Activated naive CD4-positive, alpha-beta T cell treated with anti-CD3 and anti-CD28 coated beads for 36 hours (primary cell): ENCODE measurements at regions not wholly inside any gene's neighbourhood (a gene's known extent, or its start where the extent isn't known, plus 50 kb on each side); places are given as distances from the start of the nearest gene placed in this dataset.

Source experiments
- CTCF ChIA-PET: fragments of 350-600 bp; sonication (Branson Sonifier 250); formaldehyde crosslinking; loops from one replicate; lab custom pipeline; 2021; ENCODE audit warnings: antibody characterized with exemption; lab: Charles Lee
- DNase-seq: peaks from one replicate; pipeline ENCODE4 v3.0.0-alpha.2; 2020
- H3K27ac Mint-ChIP-seq: one replicate; pipeline ENCODE4 v1.8.0; 2021; ENCODE audit warnings: mild to moderate bottlenecking, mixed read lengths
- H3K27me3 Mint-ChIP-seq: one replicate; pipeline ENCODE4 v1.8.0; 2021; ENCODE audit warnings: low read depth, mixed read lengths
- H3K36me3 Mint-ChIP-seq: one replicate; pipeline ENCODE4 v1.8.0; 2021; ENCODE audit warnings: low read depth, mixed read lengths
- H3K4me1 Mint-ChIP-seq: one replicate; pipeline ENCODE4 v1.8.0; 2021; ENCODE audit warnings: low read depth, mixed read lengths
- H3K4me3 Mint-ChIP-seq: one replicate; pipeline ENCODE4 v1.8.0; 2021; ENCODE audit warnings: mild to moderate bottlenecking, moderate library complexity, mixed read lengths
- H3K9me3 Mint-ChIP-seq: one replicate; pipeline ENCODE4 v1.8.0; 2021; ENCODE audit warnings: mixed read lengths
- intact Hi-C: fragments of 100-400 bp; cut with micrococcal nuclease; formaldehyde crosslinking; loops from one replicate; pipeline ENCODE4 v1.15.1; 2023

DNA sequence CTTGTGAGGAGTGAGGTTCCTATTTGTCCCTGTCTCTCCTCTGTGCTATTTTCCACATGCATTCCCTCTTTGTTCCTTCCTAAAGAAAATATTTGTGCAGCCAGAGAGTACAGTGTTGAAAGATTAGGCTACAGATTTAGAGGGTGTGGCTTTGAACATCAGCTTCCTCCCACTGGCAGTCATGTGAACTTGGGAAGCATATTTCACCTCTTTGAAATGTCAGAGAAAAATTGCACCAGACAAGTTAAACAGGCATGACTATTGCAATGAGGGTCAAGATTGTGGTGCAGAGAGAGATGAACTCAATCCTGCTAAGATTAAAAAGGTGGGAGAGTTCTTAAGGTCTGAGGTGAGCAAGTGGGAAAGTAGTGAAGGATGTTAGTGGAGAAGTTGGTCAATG is 641.0 kb downstream of the DNAH5 start:
- H3K4me3 Mint-ChIP-seq: no peak overlapping the region
- intact Hi-C loops: no loop called here
- no peaks in the 10 kb centered on the region for H3K36me3 Mint-ChIP-seq
- H3K27ac Mint-ChIP-seq: no peak overlapping the region
- no peaks in the 10 kb centered on the region for H3K4me1 Mint-ChIP-seq
- H3K9me3 Mint-ChIP-seq: peaks cover 11% of the 10 kb centered on the region
- CTCF ChIA-PET: no interaction called here
- no peak for DNase-seq
- H3K27me3 Mint-ChIP-seq: no peaks in the 10 kb centered on the region

- no peak for DNase-seq
- Mint-ChIP-seq H3K9me3 (peaks cover 5% of the 10 kb centered on the region), H3K4me1 (no peaks in the 10 kb centered on the region), H3K27ac (no peak overlapping the region), H3K4me3 (no peak overlapping the region), H3K36me3 (no peaks in the 10 kb centered on the region), H3K27me3 (no peaks in the 10 kb centered on the region)
- CTCF ChIA-PET: interaction anchor here (0.5 to 0.7 kb wide), 2 partner anchors 41 to 59 kb away, joined by 3 read pairs; no protein-coding TSS in a partner anchor
- intact Hi-C loops: no loop called here
These were observed 665.7 kb downstream of the DNAH5 start for GRCh38 chr5:13278811-13279210.

DNA sequence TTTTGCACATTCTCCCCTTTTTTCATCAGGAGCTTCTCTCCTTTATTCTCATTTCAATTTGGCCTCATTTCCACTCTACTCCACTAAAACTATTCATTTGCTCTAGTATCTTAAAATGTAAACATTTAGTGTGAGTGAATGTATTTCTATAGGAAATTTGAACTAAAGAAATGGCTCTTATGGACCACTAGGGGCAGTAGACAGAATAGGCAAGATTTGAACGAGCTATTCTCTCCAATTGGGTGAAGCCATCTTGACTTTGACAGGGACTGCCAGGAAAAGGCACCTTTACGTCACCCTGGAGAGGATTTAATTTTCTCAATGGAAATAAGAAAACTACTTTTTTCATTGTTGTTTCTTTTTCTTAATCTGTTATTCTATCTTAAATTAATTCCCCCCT is 666.3 kb downstream of the DNAH5 start:
- Mint-ChIP-seq H3K27ac (no peak overlapping the region), H3K36me3 (no peaks in the 10 kb centered on the region), H3K27me3 (no peaks in the 10 kb centered on the region), H3K4me3 (no peak overlapping the region), H3K4me1 (no peaks in the 10 kb centered on the region), H3K9me3 (peaks cover 5% of the 10 kb centered on the region)
- intact Hi-C loops: no loop called here
- DNase-seq: no peak
- CTCF ChIA-PET: interaction anchor here (0.5 kb wide), 1 partner anchor 58 kb away, joined by 3 read pairs; no protein-coding TSS in a partner anchor

GRCh38 chr5:13276156-13276555 is 668.3 kb downstream of the DNAH5 start:
- H3K9me3 Mint-ChIP-seq: peaks cover 7% of the 10 kb centered on the region
- H3K27me3 Mint-ChIP-seq: no peaks in the 10 kb centered on the region
- H3K27ac Mint-ChIP-seq: no peak overlapping the region
- no peaks in the 10 kb centered on the region for H3K36me3 Mint-ChIP-seq
- CTCF ChIA-PET: no interaction called here
- DNase-seq: no peak
- no peaks in the 10 kb centered on the region for H3K4me1 Mint-ChIP-seq
- intact Hi-C loops: no loop called here
- H3K4me3 Mint-ChIP-seq: no peak overlapping the region

GRCh38 chr5:13263701-13264100 is 680.8 kb downstream of the DNAH5 start:
- H3K36me3 Mint-ChIP-seq: no peaks in the 10 kb centered on the region
- no peak overlapping the region for H3K4me3 Mint-ChIP-seq
- DNase-seq: no peak
- intact Hi-C loops: no loop called here
- no peaks in the 10 kb centered on the region for H3K4me1 Mint-ChIP-seq
- H3K9me3 Mint-ChIP-seq: no peaks in the 10 kb centered on the region
- no peaks in the 10 kb centered on the region for H3K27me3 Mint-ChIP-seq
- CTCF ChIA-PET: no interaction called here
- H3K27ac Mint-ChIP-seq: no peak overlapping the region

GRCh38 chr5:13253111-13253510 is 691.4 kb downstream of the DNAH5 start:
- no peak for DNase-seq
- Mint-ChIP-seq H3K4me1 (no peaks in the 10 kb centered on the region), H3K4me3 (no peak overlapping the region), H3K27ac (no peak overlapping the region), H3K36me3 (no peaks in the 10 kb centered on the region), H3K9me3 (peaks cover 5% of the 10 kb centered on the region), H3K27me3 (no peaks in the 10 kb centered on the region)
- CTCF ChIA-PET: no interaction called here
- intact Hi-C loops: no loop called here

DNA sequence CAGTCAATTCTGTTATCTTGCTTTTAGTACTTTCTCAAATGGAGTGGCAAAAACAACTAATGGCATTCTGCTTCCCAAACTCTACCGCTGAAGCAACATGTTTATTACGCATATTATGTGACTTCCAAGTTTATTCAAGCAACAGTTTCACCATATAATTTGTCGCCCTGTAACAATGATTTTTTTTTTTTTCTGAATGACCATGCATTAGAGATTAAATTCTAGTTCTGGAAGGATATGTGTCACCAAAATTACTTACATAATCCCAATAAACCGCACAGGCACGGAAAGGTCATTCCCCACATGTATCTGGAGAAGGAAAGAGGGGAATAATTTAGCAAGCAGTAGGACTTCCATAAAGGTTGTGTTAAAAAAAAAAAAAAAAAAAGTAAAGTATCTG is 691.8 kb downstream of the DNAH5 start:
- H3K27ac Mint-ChIP-seq: no peak overlapping the region
- no peaks in the 10 kb centered on the region for H3K27me3 Mint-ChIP-seq
- H3K9me3 Mint-ChIP-seq: peaks cover 5% of the 10 kb centered on the region
- no peak for DNase-seq
- H3K4me1 Mint-ChIP-seq: no peaks in the 10 kb centered on the region
- CTCF ChIA-PET: no interaction called here
- intact Hi-C loops: no loop called here
- no peak overlapping the region for H3K4me3 Mint-ChIP-seq
- no peaks in the 10 kb centered on the region for H3K36me3 Mint-ChIP-seq

- no peaks in the 10 kb centered on the region for H3K27me3 Mint-ChIP-seq
- H3K4me1 Mint-ChIP-seq: no peaks in the 10 kb centered on the region
- CTCF ChIA-PET: no interaction called here
These were observed 692.7 kb downstream of the DNAH5 start for GRCh38 chr5:13251623-13252376.

GRCh38 chr5:13250464-13251291 is 693.8 kb downstream of the DNAH5 start:
- CTCF ChIA-PET: interaction anchor here (0.7 to 0.9 kb wide), 2 partner anchors 359 to 698 kb away, joined by 3 to 4 read pairs; no protein-coding TSS in a partner anchor
- no peaks in the 10 kb centered on the region for H3K27me3 Mint-ChIP-seq
- intact Hi-C loops: no loop called here
- H3K9me3 Mint-ChIP-seq: peaks cover 5% of the 10 kb centered on the region
- DNase-seq: no peak
- H3K27ac Mint-ChIP-seq: no peak overlapping the region
- no peak overlapping the region for H3K4me3 Mint-ChIP-seq
- no peaks in the 10 kb centered on the region for H3K4me1 Mint-ChIP-seq
- no peaks in the 10 kb centered on the region for H3K36me3 Mint-ChIP-seq

More at GRCh38 chr5:13251623-13252376, 692.7 kb downstream of the DNAH5 start:
- intact Hi-C loops: no loop called here
- H3K36me3 Mint-ChIP-seq: no peaks in the 10 kb centered on the region
- H3K4me3 Mint-ChIP-seq: no peak overlapping the region
- no peak for DNase-seq
- H3K27ac Mint-ChIP-seq: no peak overlapping the region
- H3K9me3 Mint-ChIP-seq: peaks cover 5% of the 10 kb centered on the region

- Mint-ChIP-seq H3K4me3 (no peak overlapping the region), H3K9me3 (peaks cover 8% of the 10 kb centered on the region), H3K27me3 (no peaks in the 10 kb centered on the region), H3K36me3 (no peaks in the 10 kb centered on the region), H3K4me1 (no peaks in the 10 kb centered on the region), H3K27ac (no peak overlapping the region)
- DNase-seq: no peak
- CTCF ChIA-PET: no interaction called here
- intact Hi-C loops: no loop called here
These were observed 694.6 kb downstream of the DNAH5 start for GRCh38 chr5:13249854-13250253.

DNA sequence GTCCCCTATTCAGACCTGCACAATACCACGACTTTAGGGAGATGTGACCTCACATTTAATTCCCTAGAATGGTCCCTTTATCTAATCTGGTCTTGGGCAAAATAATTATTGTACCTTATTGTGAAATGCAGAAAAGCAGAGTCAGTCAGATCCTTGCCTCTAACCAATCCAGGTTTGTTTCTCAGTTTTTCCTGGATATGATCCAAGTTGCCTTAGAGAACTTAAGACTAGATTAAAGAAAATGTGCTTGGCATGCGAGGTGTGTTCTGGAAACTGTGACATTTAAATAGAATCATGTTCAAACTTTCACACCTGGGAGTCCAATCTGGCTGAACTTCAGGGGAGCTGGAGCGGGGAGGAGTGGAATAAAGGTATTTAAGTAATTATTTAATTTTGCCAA is 696.2 kb downstream of the DNAH5 start:
- Mint-ChIP-seq H3K4me3 (no peak overlapping the region), H3K9me3 (peaks cover 5% of the 10 kb centered on the region), H3K4me1 (no peaks in the 10 kb centered on the region), H3K36me3 (no peaks in the 10 kb centered on the region), H3K27me3 (no peaks in the 10 kb centered on the region), H3K27ac (no peak overlapping the region)
- CTCF ChIA-PET: no interaction called here
- intact Hi-C loops: no loop called here
- no peak for DNase-seq

DNA sequence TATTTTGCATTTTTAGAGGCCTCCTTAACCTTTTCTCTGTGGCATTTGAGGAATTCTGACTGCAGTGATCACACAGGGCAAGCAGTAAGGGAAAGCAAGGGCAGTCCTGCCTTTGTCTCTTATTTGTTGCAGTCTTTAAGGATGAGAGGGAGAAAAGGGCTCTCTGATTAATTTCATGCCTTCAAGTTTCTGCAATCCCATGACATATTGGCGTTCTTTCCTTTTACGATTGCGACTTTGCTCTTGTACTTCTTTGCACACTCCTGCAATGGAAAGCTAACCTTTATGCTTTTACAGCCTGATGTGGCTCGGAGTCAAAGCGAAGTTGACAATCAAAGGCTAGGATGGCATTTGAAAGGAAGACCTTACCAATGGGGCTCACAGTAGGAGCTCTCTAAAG is 698.4 kb downstream of the DNAH5 start:
- Mint-ChIP-seq H3K27me3 (no peaks in the 10 kb centered on the region), H3K9me3 (peaks cover 7% of the 10 kb centered on the region), H3K36me3 (no peaks in the 10 kb centered on the region), H3K4me3 (no peak overlapping the region), H3K27ac (no peak overlapping the region), H3K4me1 (no peaks in the 10 kb centered on the region)
- intact Hi-C loops: no loop called here
- DNase-seq: no peak
- CTCF ChIA-PET: no interaction called here

DNA sequence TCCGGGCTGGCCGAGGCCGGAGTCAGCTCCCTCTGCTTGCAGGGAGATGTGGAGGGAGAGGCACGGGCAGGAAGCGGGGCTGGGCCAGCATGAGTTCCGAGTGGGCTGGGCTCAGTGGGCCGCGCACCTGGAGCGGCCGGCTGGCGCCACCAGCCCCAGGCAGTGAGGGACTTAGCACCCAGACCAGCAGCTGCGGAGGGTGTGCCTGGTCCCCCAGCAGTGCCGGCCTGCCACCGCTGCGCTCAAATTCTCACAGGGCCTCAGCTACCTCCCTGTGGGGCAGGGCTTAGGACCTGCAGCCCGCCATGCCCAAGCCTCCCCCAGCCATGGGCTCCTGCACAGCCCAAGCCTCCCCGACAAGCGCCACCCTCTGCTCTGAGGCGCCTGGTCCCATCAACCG is 700.3 kb downstream of the DNAH5 start:
- no peaks in the 10 kb centered on the region for H3K4me1 Mint-ChIP-seq
- no peak for DNase-seq
- peaks cover 7% of the 10 kb centered on the region for H3K9me3 Mint-ChIP-seq
- no peak overlapping the region for H3K4me3 Mint-ChIP-seq
- no peaks in the 10 kb centered on the region for H3K36me3 Mint-ChIP-seq
- intact Hi-C loops: no loop called here
- no peaks in the 10 kb centered on the region for H3K27me3 Mint-ChIP-seq
- CTCF ChIA-PET: no interaction called here
- H3K27ac Mint-ChIP-seq: no peak overlapping the region
